ENCODE measurements at regions not wholly inside any gene's neighbourhood (a gene's known extent, or its start where the extent isn't known, plus 50 kb on each side); places are given as distances from the start of the nearest gene placed in this dataset.
A peak's percentile ranks its signal among the peaks of the same experiment; 100 is the strongest.

- no peak overlapping the region for H3K4me3 ChIP-seq
- no peak for DNase-seq
- no peaks in the 10 kb centered on the region for H3K4me1 ChIP-seq
- no peaks in the 10 kb centered on the region for H3K36me3 ChIP-seq
- H3K27me3 ChIP-seq, result no peaks in the 10 kb centered on the region
- no peaks in the 10 kb centered on the region for H3K9me3 ChIP-seq (replicated peaks)
- no peak overlapping the region for H3K27ac ChIP-seq
Measured at GRCh38 chr19:30118760-30119159, 176.7 kb downstream of the URI1 start.

DNA sequence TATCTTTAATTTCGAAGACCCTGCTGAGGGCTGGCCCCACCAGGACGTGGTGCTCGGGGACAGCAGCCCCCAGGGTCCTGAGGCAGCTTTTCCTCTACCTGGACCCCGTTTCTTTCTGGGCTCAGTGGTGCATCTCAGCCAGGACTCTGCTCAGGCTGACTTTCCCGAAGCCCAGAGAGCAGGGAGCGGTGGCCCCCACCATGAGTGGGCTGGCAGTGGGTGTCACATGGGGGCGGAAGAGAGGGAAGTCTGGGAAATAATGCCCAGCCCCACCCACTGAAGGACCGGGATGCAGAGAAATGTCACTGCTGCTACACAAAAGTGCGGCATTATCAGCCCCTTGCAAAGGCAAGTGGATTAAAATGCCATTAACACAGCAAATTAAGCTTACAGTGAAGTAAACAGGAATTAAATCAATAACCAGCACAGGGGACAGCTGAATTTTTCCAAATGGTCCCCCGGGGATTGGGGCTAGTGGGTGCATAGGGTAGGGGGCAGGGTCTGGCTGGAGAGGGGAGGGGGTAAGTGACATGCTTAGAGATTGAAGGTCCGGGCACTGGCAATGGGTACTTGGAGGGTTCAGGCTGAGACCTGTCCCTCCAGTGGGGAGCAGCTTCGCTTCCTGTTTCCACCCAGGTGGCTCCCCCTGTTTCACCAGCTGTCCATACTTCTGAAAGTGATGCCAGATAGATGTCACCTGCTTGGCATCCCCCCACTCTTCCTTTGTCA lies 177.3 kb downstream of the URI1 start:
- Histone ChIP-seq H3K4me1 (no peaks in the 10 kb centered on the region), H3K27ac (no peak overlapping the region), H3K9me3 (replicated peaks) (no peaks in the 10 kb centered on the region), H3K27me3 (no peaks in the 10 kb centered on the region), H3K4me3 (no peak overlapping the region), H3K36me3 (no peaks in the 10 kb centered on the region)
- no peak for DNase-seq

DNA sequence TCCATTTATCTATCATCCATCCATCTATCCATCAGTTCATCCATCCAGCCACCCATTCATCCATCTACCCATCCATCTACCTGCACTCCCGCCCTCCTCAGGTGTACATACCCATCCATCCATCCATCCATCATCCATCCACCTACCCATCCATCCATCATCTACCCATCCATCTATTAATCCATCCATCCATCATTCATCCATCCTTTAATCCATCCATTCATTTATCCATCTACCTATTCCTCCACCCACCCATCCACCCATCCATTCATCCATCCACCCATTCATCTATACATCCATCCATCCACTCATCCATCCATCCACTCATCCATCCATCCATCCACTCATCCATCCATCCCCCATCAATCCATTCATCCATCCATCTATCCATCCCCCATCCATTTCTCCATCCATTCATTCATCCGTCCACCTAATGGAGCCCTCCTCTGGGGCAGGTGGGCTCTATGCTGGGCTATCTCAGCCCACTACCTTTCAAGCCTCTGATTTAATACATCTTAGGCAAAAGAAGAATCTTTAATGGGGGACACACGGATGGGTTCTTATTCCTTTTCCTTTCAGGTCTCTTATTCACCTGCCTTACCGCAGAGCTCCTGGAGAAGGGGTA lies 178.9 kb downstream of the URI1 start:
- Histone ChIP-seq H3K36me3 (no peaks in the 10 kb centered on the region), H3K27me3 (no peaks in the 10 kb centered on the region), H3K4me3 (no peak overlapping the region), H3K4me1 (no peaks in the 10 kb centered on the region), H3K27ac (no peak overlapping the region), H3K9me3 (replicated peaks) (no peaks in the 10 kb centered on the region)
- no peak for DNase-seq

- no peak overlapping the region for H3K4me3 ChIP-seq
- no peak for DNase-seq
- no peaks in the 10 kb centered on the region for H3K27me3 ChIP-seq
Measured at GRCh38 chr19:30122431-30122830, 180.4 kb downstream of the URI1 start.

GRCh38 chr19:30123119-30123518 lies 181.1 kb downstream of the URI1 start:
- no peak overlapping the region for H3K27ac ChIP-seq
- H3K36me3 ChIP-seq, result no peaks in the 10 kb centered on the region
- no peaks in the 10 kb centered on the region for H3K4me1 ChIP-seq
- no peak overlapping the region for H3K4me3 ChIP-seq
- no peak for DNase-seq
- no peaks in the 10 kb centered on the region for H3K9me3 ChIP-seq (replicated peaks)
- no peaks in the 10 kb centered on the region for H3K27me3 ChIP-seq

More at GRCh38 chr19:30122431-30122830, 180.4 kb downstream of the URI1 start:
- no peaks in the 10 kb centered on the region for H3K36me3 ChIP-seq
- no peaks in the 10 kb centered on the region for H3K4me1 ChIP-seq
- H3K27ac ChIP-seq, result no peak overlapping the region
- no peaks in the 10 kb centered on the region for H3K9me3 ChIP-seq (replicated peaks)

- Histone ChIP-seq H3K9me3 (replicated peaks) (no peaks in the 10 kb centered on the region), H3K36me3 (no peaks in the 10 kb centered on the region), H3K4me3 (no peak overlapping the region), H3K4me1 (no peaks in the 10 kb centered on the region), H3K27ac (no peak overlapping the region), H3K27me3 (no peaks in the 10 kb centered on the region)
- no peak for DNase-seq
Measured at GRCh38 chr19:30123611-30124010, 181.6 kb downstream of the URI1 start.

DNA sequence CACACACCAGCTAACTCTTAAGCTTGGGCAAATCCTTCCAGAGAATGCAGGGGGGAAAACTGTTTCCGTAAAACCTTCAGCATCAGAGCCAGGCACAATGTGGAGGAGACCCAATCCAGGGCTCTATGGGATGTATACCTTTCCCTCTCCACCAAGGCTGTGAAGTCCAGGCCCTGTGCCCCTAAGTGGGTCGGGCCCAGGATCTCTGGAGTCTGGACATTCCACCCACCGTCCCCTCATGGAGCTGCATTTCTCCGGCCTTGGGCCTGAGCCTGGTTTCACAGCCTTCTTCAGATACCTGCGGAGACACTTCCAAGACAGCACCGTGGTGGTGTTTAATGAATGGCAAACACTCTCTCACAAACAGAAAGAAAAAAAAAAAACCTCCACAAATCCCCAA lies 186.2 kb downstream of the URI1 start:
- Histone ChIP-seq H3K27me3 (no peaks in the 10 kb centered on the region; the same call in 1 of the 2 replicates), H3K4me1 (no peaks in the 10 kb centered on the region)

GRCh38 chr19:30130356-30131122 lies 188.5 kb downstream of the URI1 start:
- Histone ChIP-seq H3K9me3 (replicated peaks) (no peaks in the 10 kb centered on the region), H3K27me3 (no peaks in the 10 kb centered on the region; the same call in 1 of the 2 replicates), H3K4me1 (no peaks in the 10 kb centered on the region), H3K4me3 (no peak overlapping the region), H3K36me3 (no peaks in the 10 kb centered on the region), H3K27ac (no peak overlapping the region)
- DNase-seq, result no peak

More for the DNA sequence above, 186.2 kb downstream of the URI1 start:
- Histone ChIP-seq H3K4me3 (no peak overlapping the region), H3K36me3 (no peaks in the 10 kb centered on the region), H3K9me3 (replicated peaks) (no peaks in the 10 kb centered on the region), H3K27ac (no peak overlapping the region)
- no peak for DNase-seq

DNA sequence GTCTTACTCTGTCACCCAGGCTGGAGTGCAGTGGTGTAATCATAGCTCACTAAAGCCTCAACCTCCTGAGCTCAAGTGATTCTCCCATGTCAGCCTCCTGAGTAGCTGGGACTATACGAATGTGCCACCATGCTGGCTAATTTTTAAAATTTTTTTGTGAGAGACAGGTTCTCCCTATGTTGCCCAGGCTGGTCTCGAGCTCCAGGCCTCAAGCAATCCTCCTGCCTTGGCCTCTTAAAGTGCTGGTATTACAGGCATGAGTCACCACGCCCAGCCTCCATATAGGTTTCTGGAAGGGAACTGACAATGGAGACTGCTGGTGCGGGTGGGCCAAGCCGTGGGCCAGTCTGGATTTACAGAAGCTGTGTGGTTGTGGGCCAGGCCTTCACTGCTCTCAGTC lies 189.2 kb downstream of the URI1 start:
- no peaks in the 10 kb centered on the region for H3K36me3 ChIP-seq
- H3K27me3 ChIP-seq, result no peaks in the 10 kb centered on the region; the same call in 1 of the 2 replicates
- H3K27ac ChIP-seq, result no peak overlapping the region
- no peaks in the 10 kb centered on the region for H3K9me3 ChIP-seq (replicated peaks)
- no peaks in the 10 kb centered on the region for H3K4me1 ChIP-seq
- no peak overlapping the region for H3K4me3 ChIP-seq
- no peak for DNase-seq

- Histone ChIP-seq H3K27me3 (no peaks in the 10 kb centered on the region; the same call in 1 of the 2 replicates), H3K4me1 (no peaks in the 10 kb centered on the region), H3K27ac (no peak overlapping the region), H3K9me3 (replicated peaks) (no peaks in the 10 kb centered on the region), H3K36me3 (no peaks in the 10 kb centered on the region), H3K4me3 (no peak overlapping the region)
- no peak for DNase-seq
Measured at GRCh38 chr19:30131722-30132291, 189.8 kb downstream of the URI1 start.

- Histone ChIP-seq H3K4me3 (no peak overlapping the region), H3K9me3 (replicated peaks) (no peaks in the 10 kb centered on the region), H3K27me3 (no peaks in the 10 kb centered on the region; the same call in 1 of the 2 replicates), H3K27ac (no peak overlapping the region), H3K36me3 (no peaks in the 10 kb centered on the region), H3K4me1 (no peaks in the 10 kb centered on the region)
- peak in 1 of 2 experiments; percentile 26 for DNase-seq
Measured at GRCh38 chr19:30132343-30133075, 190.5 kb downstream of the URI1 start.

DNA sequence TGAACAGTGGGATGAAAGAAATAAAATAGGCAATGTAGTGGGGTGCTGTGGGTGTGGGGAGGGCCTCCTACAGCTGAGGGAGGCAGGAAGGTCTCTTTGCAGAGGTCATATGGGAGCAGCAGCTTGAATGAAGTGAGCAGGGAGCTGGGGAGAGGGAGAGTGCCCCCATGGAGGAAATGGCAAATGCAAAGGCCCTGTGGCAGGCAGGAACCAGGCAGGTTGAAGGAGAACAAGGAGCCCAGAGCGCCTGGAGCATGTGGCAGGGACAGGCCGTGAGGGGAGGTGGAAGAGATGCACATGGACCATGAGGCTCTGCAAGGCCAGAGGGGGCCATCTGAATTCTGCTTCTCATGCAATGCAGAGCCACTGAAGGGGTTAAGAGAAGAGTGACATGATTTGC lies 191.8 kb downstream of the URI1 start:
- no peaks in the 10 kb centered on the region for H3K9me3 ChIP-seq (replicated peaks)
- no peaks in the 10 kb centered on the region; the same call in 1 of the 2 replicates for H3K27me3 ChIP-seq
- H3K4me1 ChIP-seq, result no peaks in the 10 kb centered on the region
- H3K36me3 ChIP-seq, result no peaks in the 10 kb centered on the region
- DNase-seq, result no peak
- no peak overlapping the region for H3K27ac ChIP-seq
- no peak overlapping the region for H3K4me3 ChIP-seq

DNA sequence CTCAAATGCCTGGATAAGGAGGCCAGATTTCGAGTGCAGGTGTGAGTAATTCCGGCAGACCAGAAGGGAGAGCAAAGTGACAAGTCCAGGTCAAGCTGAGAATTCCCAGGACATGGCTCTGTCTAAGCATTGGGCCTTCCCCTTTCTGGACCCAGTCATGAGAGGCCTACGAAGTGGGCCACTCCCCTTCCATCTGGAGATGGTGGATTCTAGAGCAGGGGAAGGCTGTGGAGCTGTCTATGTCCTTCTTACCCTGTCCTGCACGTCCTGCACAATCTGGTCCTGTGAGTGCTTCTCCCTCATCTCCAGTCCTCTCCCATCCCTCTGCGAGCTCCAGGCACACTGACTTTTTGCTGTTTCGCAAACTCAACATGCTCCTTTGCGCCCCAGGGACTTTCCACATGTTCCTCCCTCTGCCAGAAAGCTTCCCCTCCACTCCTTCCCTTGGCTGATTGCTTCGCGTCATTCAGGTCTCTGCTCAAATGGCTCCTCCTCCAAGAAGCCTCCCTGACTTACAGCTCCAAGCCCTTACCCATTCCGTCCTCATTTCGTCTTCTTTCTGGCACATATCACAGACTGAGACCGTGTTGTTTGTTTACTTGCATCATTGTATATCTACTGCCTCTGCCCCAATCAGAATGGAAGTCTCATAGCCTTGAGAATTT lies 193.2 kb downstream of the URI1 start:
- Histone ChIP-seq H3K27ac (no peak overlapping the region), H3K27me3 (no peaks in the 10 kb centered on the region; the same call in 1 of the 2 replicates), H3K4me1 (no peaks in the 10 kb centered on the region), H3K9me3 (replicated peaks) (no peaks in the 10 kb centered on the region), H3K4me3 (no peak overlapping the region), H3K36me3 (no peaks in the 10 kb centered on the region)
- DNase-seq, result no peak

- no peaks in the 10 kb centered on the region; the same call in 1 of the 2 replicates for H3K27me3 ChIP-seq
- no peaks in the 10 kb centered on the region for H3K36me3 ChIP-seq
- H3K4me3 ChIP-seq, result no peak overlapping the region
- DNase-seq, result no peak
- H3K9me3 ChIP-seq (replicated peaks), result no peaks in the 10 kb centered on the region
- no peaks in the 10 kb centered on the region for H3K4me1 ChIP-seq
- H3K27ac ChIP-seq, result no peak overlapping the region
Measured at GRCh38 chr19:30135797-30136196, 193.8 kb downstream of the URI1 start.

Data from SJCRH30 (cell line).